Prostate gland (tissue), 2 donors: ENCODE measurements at regions not wholly inside any gene's neighbourhood (a gene's known extent, or its start where the extent isn't known, plus 50 kb on each side); places are given as distances from the start of the nearest gene placed in this dataset.

Experiments
- DNase-seq: peaks from one replicate; pipeline ENCODE4 v3.0.0-alpha.2; 2019; ENCODE audit warnings: low spot score
- H3K27ac ChIP-seq, 2 donors: fragments of 200-600 bp; sonication (generic); 2 replicates each; pipeline ENCODE4 v1.5.1; 2017 to 2019
- H3K27me3 ChIP-seq: fragments of 200-600 bp; sonication (generic); replicated peaks from 2 replicates; pipeline ENCODE4 v1.5.1; 2019; ENCODE audit not compliant: insufficient read depth
- H3K36me3 ChIP-seq, 2 donors: fragments of 200-600 bp; sonication (generic); 1 replicate in 1 of 2; 2 replicates in 1 of 2; pipeline versions ENCODE4 v1.5.1 to v1.8.1; 2017 to 2019
- H3K4me1 ChIP-seq: fragments of 200-600 bp; sonication (generic); replicated peaks from 2 replicates; pipeline ENCODE4 v1.5.1; 2019
- H3K4me3 ChIP-seq, 2 donors: fragments of 200-600 bp; sonication (generic); 2 replicates each; pipeline ENCODE4 v1.5.1; 2017 to 2019
- H3K9me3 ChIP-seq: fragments of 200-600 bp; sonication (generic); 2 replicates; pipeline ENCODE4 v1.5.1; 2017
- CTCF ChIP-seq, 4 experiments: fragments of 200-600 bp in 2 of 4; fragments of 450-650 bp in 2 of 4; sonication (generic) in 2 of 4; IDR thresholded peaks; 1 replicate in 3 of 4; 2 replicates in 1 of 4; pipeline ENCODE4 v1.5.1; 2016 to 2019; ENCODE audit warnings: antibody characterized with exemption in 4 of 4, mild to moderate bottlenecking in 2 of 4, moderate library complexity in 2 of 4
- POLR2A ChIP-seq: fragments of 450-650 bp; IDR thresholded peaks from one replicate; pipeline ENCODE4 v1.6.1; 2016; ENCODE audit warnings: antibody characterized with exemption, mild to moderate bottlenecking
- POLR2AphosphoS5 ChIP-seq: sonication (generic); formaldehyde crosslinking; IDR thresholded peaks from one replicate; pipeline ENCODE4 v1.6.1; 2017; ENCODE audit warnings: antibody characterized with exemption
- WGBS: methylation state at CpG from one replicate; pipeline ENCODE4 v1.1.5; 2018; 5-methylcytosine and 5-hydroxymethylcytosine counted together
- intact Hi-C: fragments of 100-400 bp; cut with DNase I; formaldehyde crosslinking; loops from one replicate; pipeline ENCODE4 v1.14.2; 2022

- Histone ChIP-seq H3K27ac (no peak overlapping the region), H3K4me1 (no peaks in the 10 kb centered on the region), H3K4me3 (no peak overlapping the region), H3K27me3 (no peaks in the 10 kb centered on the region), H3K9me3 (no peaks in the 10 kb centered on the region), H3K36me3 (no peaks in the 10 kb centered on the region)
- TF ChIP-seq CTCF (IDR thresholded peaks at IDR 0.05), result no peak
- no peak for TF ChIP-seq POLR2AphosphoS5
- no peak for TF ChIP-seq POLR2A
- 88% methylated on average over 3 of the region's 3 CpGs for WGBS
- intact Hi-C loops, result no loop called here
- no peak for DNase-seq
Observed at GRCh38 chr13:107901996-107902562, 313.3 kb downstream of the LIG4 start.

- Histone ChIP-seq H3K36me3 (no peaks in the 10 kb centered on the region), H3K9me3 (no peaks in the 10 kb centered on the region), H3K27me3 (no peaks in the 10 kb centered on the region), H3K4me1 (no peaks in the 10 kb centered on the region), H3K4me3 (no peak overlapping the region), H3K27ac (no peak overlapping the region)
- intact Hi-C loops, result no loop called here
- no peak for TF ChIP-seq POLR2AphosphoS5
- TF ChIP-seq CTCF (IDR thresholded peaks at IDR 0.05), result no peak
- no peak for TF ChIP-seq POLR2A
- WGBS, result 51% methylated on average over 2 of the region's 2 CpGs
- DNase-seq, result no peak
Observed at GRCh38 chr13:107901230-107901629, 314.1 kb downstream of the LIG4 start.

- 76% methylated on average over 2 of the region's 2 CpGs for WGBS
- no peak for DNase-seq
- Histone ChIP-seq H3K27ac (no peak overlapping the region), H3K27me3 (no peaks in the 10 kb centered on the region), H3K4me3 (no peak overlapping the region), H3K36me3 (no peaks in the 10 kb centered on the region), H3K9me3 (no peaks in the 10 kb centered on the region), H3K4me1 (no peaks in the 10 kb centered on the region)
- intact Hi-C loops, result no loop called here
- no peak for TF ChIP-seq POLR2A
- TF ChIP-seq CTCF (IDR thresholded peaks at IDR 0.05), result no peak
- no peak for TF ChIP-seq POLR2AphosphoS5
Observed at GRCh38 chr13:107900775-107901174, 314.6 kb downstream of the LIG4 start.

- H3K4me1 ChIP-seq, result no peaks in the 10 kb centered on the region
- no peak overlapping the region for H3K4me3 ChIP-seq
- intact Hi-C loops, result loop anchor here (10.0 kb wide), 1 partner anchor 129 kb away; no protein-coding TSS in a partner anchor
- WGBS, result 73% methylated on average over 2 of the region's 2 CpGs
- DNase-seq, result no peak
- TF ChIP-seq POLR2A (no peak), CTCF (IDR thresholded peaks at IDR 0.05) (no peak)
- H3K36me3 ChIP-seq, result no peaks in the 10 kb centered on the region
- no peaks in the 10 kb centered on the region for H3K9me3 ChIP-seq
- no peaks in the 10 kb centered on the region for H3K27me3 ChIP-seq
- H3K27ac ChIP-seq, result no peak overlapping the region
Observed at GRCh38 chr13:107886118-107886517, 329.2 kb downstream of the LIG4 start.

- Histone ChIP-seq H3K9me3 (no peaks in the 10 kb centered on the region), H3K27me3 (no peaks in the 10 kb centered on the region), H3K4me1 (no peaks in the 10 kb centered on the region), H3K4me3 (no peak overlapping the region), H3K36me3 (no peaks in the 10 kb centered on the region), H3K27ac (no peak overlapping the region)
- no peak for TF ChIP-seq POLR2A
- no peak for TF ChIP-seq POLR2AphosphoS5
- TF ChIP-seq CTCF (IDR thresholded peaks at IDR 0.05), result no peak
- DNase-seq, result no peak
- intact Hi-C loops, result loop anchor here (10.0 kb wide), 1 partner anchor 130 kb away; no protein-coding TSS in a partner anchor
Observed at GRCh38 chr13:107884564-107884963, 330.8 kb downstream of the LIG4 start.
